ENCODE measurements at regions not wholly inside any gene's neighbourhood (a gene's known extent, or its start where the extent isn't known, plus 50 kb on each side); places are given as distances from the start of the nearest gene placed in this dataset.

GRCh38 chr4:144556636-144557035, 89.3 kb upstream of the HHIP start:
- no peak overlapping the region for H3K27ac ChIP-seq
- H3K27me3 ChIP-seq (replicated peaks), result no peaks in the 10 kb centered on the region
- no peak overlapping the region for H3K4me3 ChIP-seq
- no peaks in the 10 kb centered on the region for H3K4me1 ChIP-seq (replicated peaks)
- no peak for DNase-seq (ENCODE audit: low read depth in 1 of 2, low spot score in 2 of 2)
- H3K36me3 ChIP-seq, result no peaks in the 10 kb centered on the region
- H3K9me3 ChIP-seq (replicated peaks), result no peaks in the 10 kb centered on the region

- Histone ChIP-seq H3K36me3 (no peaks in the 10 kb centered on the region), H3K27me3 (replicated peaks) (no peaks in the 10 kb centered on the region), H3K27ac (no peak overlapping the region), H3K9me3 (replicated peaks) (no peaks in the 10 kb centered on the region), H3K4me3 (no peak overlapping the region), H3K4me1 (replicated peaks) (no peaks in the 10 kb centered on the region)
- no peak for DNase-seq (ENCODE audit: low read depth in 1 of 2, low spot score in 2 of 2)
These were observed 88.6 kb upstream of the HHIP start for GRCh38 chr4:144557404-144557803.

- H3K36me3 ChIP-seq, result no peaks in the 10 kb centered on the region; the same call in 1 of the 2 replicates
- no peak overlapping the region for H3K4me3 ChIP-seq
- no peak overlapping the region for H3K27ac ChIP-seq
- no peak for DNase-seq (ENCODE audit: low read depth in 1 of 2, low spot score in 2 of 2)
- no peaks in the 10 kb centered on the region for H3K9me3 ChIP-seq (replicated peaks)
- no peaks in the 10 kb centered on the region for H3K27me3 ChIP-seq (replicated peaks)
- peaks cover 4% of the 10 kb centered on the region; the same call in 1 of the 2 replicates for H3K4me1 ChIP-seq (replicated peaks)
These were observed 83.8 kb upstream of the HHIP start for GRCh38 chr4:144562019-144562705.

- Histone ChIP-seq H3K9me3 (replicated peaks) (no peaks in the 10 kb centered on the region), H3K36me3 (no peaks in the 10 kb centered on the region; the same call in 1 of the 2 replicates), H3K27ac (no peak overlapping the region), H3K4me3 (no peak overlapping the region), H3K27me3 (replicated peaks) (no peaks in the 10 kb centered on the region), H3K4me1 (replicated peaks) (peaks cover 4% of the 10 kb centered on the region; the same call in 1 of the 2 replicates)
- no peak for DNase-seq (ENCODE audit: low read depth in 1 of 2, low spot score in 2 of 2)
These were observed 81.6 kb upstream of the HHIP start for GRCh38 chr4:144564358-144564757.

- DNase-seq (ENCODE audit: low read depth in 1 of 2, low spot score in 2 of 2), result no peak
- no peak overlapping the region for H3K27ac ChIP-seq
- H3K9me3 ChIP-seq (replicated peaks), result no peaks in the 10 kb centered on the region
- no peaks in the 10 kb centered on the region for H3K27me3 ChIP-seq (replicated peaks)
- H3K4me3 ChIP-seq, result no peak overlapping the region
- H3K36me3 ChIP-seq, result no peaks in the 10 kb centered on the region; the same call in 1 of the 2 replicates
- peaks cover 4% of the 10 kb centered on the region; the same call in 1 of the 2 replicates for H3K4me1 ChIP-seq (replicated peaks)
These were observed 80.3 kb upstream of the HHIP start for GRCh38 chr4:144565527-144566195.

- no peak overlapping the region for H3K27ac ChIP-seq
- H3K4me3 ChIP-seq, result no peak overlapping the region
- no peaks in the 10 kb centered on the region for H3K36me3 ChIP-seq
- DNase-seq (ENCODE audit: low read depth in 1 of 2, low spot score in 2 of 2), result no peak
- no peaks in the 10 kb centered on the region for H3K4me1 ChIP-seq (replicated peaks)
- H3K27me3 ChIP-seq (replicated peaks), result no peaks in the 10 kb centered on the region
- H3K9me3 ChIP-seq (replicated peaks), result no peaks in the 10 kb centered on the region
These were observed 73.3 kb upstream of the HHIP start for GRCh38 chr4:144572660-144573059.

- H3K36me3 ChIP-seq, result no peaks in the 10 kb centered on the region
- no peak overlapping the region for H3K4me3 ChIP-seq
- no peaks in the 10 kb centered on the region for H3K9me3 ChIP-seq (replicated peaks)
- no peak for DNase-seq (ENCODE audit: low read depth in 1 of 2, low spot score in 2 of 2)
- no peaks in the 10 kb centered on the region; the same call in 1 of the 2 replicates for H3K4me1 ChIP-seq (replicated peaks)
- no peak overlapping the region for H3K27ac ChIP-seq
- no peaks in the 10 kb centered on the region for H3K27me3 ChIP-seq (replicated peaks)
These were observed 72.0 kb upstream of the HHIP start for GRCh38 chr4:144574000-144574399.

GRCh38 chr4:144574509-144574908, 71.4 kb upstream of the HHIP start:
- Histone ChIP-seq H3K27me3 (replicated peaks) (no peaks in the 10 kb centered on the region), H3K36me3 (no peaks in the 10 kb centered on the region), H3K4me1 (replicated peaks) (peaks cover 4% of the 10 kb centered on the region), H3K4me3 (no peak overlapping the region), H3K27ac (no peak overlapping the region), H3K9me3 (replicated peaks) (no peaks in the 10 kb centered on the region)
- DNase-seq (ENCODE audit: low read depth in 1 of 2, low spot score in 2 of 2), result no peak

- H3K27me3 ChIP-seq (replicated peaks), result no peaks in the 10 kb centered on the region
- no peaks in the 10 kb centered on the region for H3K36me3 ChIP-seq
- DNase-seq (ENCODE audit: low read depth in 1 of 2, low spot score in 2 of 2), result no peak
- peaks cover 5% of the 10 kb centered on the region for H3K4me1 ChIP-seq (replicated peaks)
- no peak overlapping the region for H3K4me3 ChIP-seq
- H3K9me3 ChIP-seq (replicated peaks), result no peaks in the 10 kb centered on the region
- H3K27ac ChIP-seq, result no peak overlapping the region
These were observed 70.8 kb upstream of the HHIP start for GRCh38 chr4:144575181-144575580.

- Histone ChIP-seq H3K36me3 (no peaks in the 10 kb centered on the region), H3K27ac (no peak overlapping the region), H3K27me3 (replicated peaks) (no peaks in the 10 kb centered on the region), H3K9me3 (replicated peaks) (no peaks in the 10 kb centered on the region), H3K4me3 (no peak overlapping the region), H3K4me1 (replicated peaks) (peaks cover 17% of the 10 kb centered on the region)
- no peak for DNase-seq (ENCODE audit: low read depth in 1 of 2, low spot score in 2 of 2)
These were observed 67.3 kb upstream of the HHIP start for GRCh38 chr4:144578681-144579080.

GRCh38 chr4:144579411-144580030, 66.4 kb upstream of the HHIP start:
- H3K4me3 ChIP-seq, result no peak overlapping the region
- DNase-seq (ENCODE audit: low read depth in 1 of 2, low spot score in 2 of 2), result no peak
- peak overlapping the region; percentile 19; the same call in 1 of the 2 replicates for H3K27ac ChIP-seq
- H3K4me1 ChIP-seq (replicated peaks), result peaks cover 17% of the 10 kb centered on the region
- no peaks in the 10 kb centered on the region for H3K36me3 ChIP-seq
- no peaks in the 10 kb centered on the region for H3K27me3 ChIP-seq (replicated peaks)
- H3K9me3 ChIP-seq (replicated peaks), result no peaks in the 10 kb centered on the region

GRCh38 chr4:144580430-144580829, 65.5 kb upstream of the HHIP start:
- H3K9me3 ChIP-seq (replicated peaks), result no peaks in the 10 kb centered on the region
- H3K27me3 ChIP-seq (replicated peaks), result no peaks in the 10 kb centered on the region
- no peak for DNase-seq (ENCODE audit: low read depth in 1 of 2, low spot score in 2 of 2)
- peaks cover 17% of the 10 kb centered on the region for H3K4me1 ChIP-seq (replicated peaks)
- no peaks in the 10 kb centered on the region for H3K36me3 ChIP-seq
- H3K4me3 ChIP-seq, result no peak overlapping the region
- H3K27ac ChIP-seq, result no peak overlapping the region

- Histone ChIP-seq H3K27ac (peak overlapping the region; percentile 38; the same call in 1 of the 2 replicates), H3K27me3 (replicated peaks) (no peaks in the 10 kb centered on the region), H3K36me3 (no peaks in the 10 kb centered on the region), H3K9me3 (replicated peaks) (no peaks in the 10 kb centered on the region), H3K4me1 (replicated peaks) (peaks cover 17% of the 10 kb centered on the region), H3K4me3 (no peak overlapping the region)
- no peak for DNase-seq (ENCODE audit: low read depth in 1 of 2, low spot score in 2 of 2)
These were observed 63.7 kb upstream of the HHIP start for GRCh38 chr4:144582105-144582850.
